ENCODE measurements at regions not wholly inside any gene's neighbourhood (a gene's known extent, or its start where the extent isn't known, plus 50 kb on each side); places are given as distances from the start of the nearest gene placed in this dataset.
A peak's percentile ranks its signal among the peaks of the same experiment; 100 is the strongest.

- H4K8ac ChIP-seq (ENCODE audit: low read depth, low read length): no peak overlapping the region
- H3K79me2 ChIP-seq (ENCODE audit: control insufficient read depth, insufficient read depth, low read length): no peaks in the 10 kb centered on the region
- H2BK15ac ChIP-seq (replicated peaks; ENCODE audit: low read depth): no peak overlapping the region
- H3K4me2 ChIP-seq (ENCODE audit: low read length): no peak overlapping the region
- peak; percentile 14 for DNase-seq
- no peak overlapping the region for H3K9ac ChIP-seq (ENCODE audit: low read length)
- H3K27ac ChIP-seq (ENCODE audit: low read depth, low read length): no peak overlapping the region
- H3K23ac ChIP-seq (ENCODE audit: low read length): no peak overlapping the region
- H3K18ac ChIP-seq (ENCODE audit: low read length): no peak overlapping the region
- H3K36me3 ChIP-seq (ENCODE audit: control insufficient read depth, insufficient read depth, low read length): no peaks in the 10 kb centered on the region
- H3K79me1 ChIP-seq (ENCODE audit: low read length): no peaks in the 10 kb centered on the region
- H4K5ac ChIP-seq (ENCODE audit: low read length): no peak overlapping the region
- H2BK120ac ChIP-seq (ENCODE audit: low read depth, low read length): no peak overlapping the region
- WGBS (ENCODE audit: extremely low coverage, insufficient coverage, low lambda C conversion rate): no CpG with 5 or more reads among the region's 1 CpG
- no peaks in the 10 kb centered on the region for H3K27me3 ChIP-seq (ENCODE audit: insufficient read depth, low read length, poor library complexity)
- no peak overlapping the region for H3K4ac ChIP-seq (ENCODE audit: low read depth, low read length)
- H3K4me3 ChIP-seq (ENCODE audit: low read length): no peak overlapping the region
- H3K56ac ChIP-seq (ENCODE audit: low read length): no peak overlapping the region
- no peak overlapping the region for H2AK5ac ChIP-seq (ENCODE audit: low read length)
- no peak overlapping the region for H2BK5ac ChIP-seq (ENCODE audit: low read length)
- H3K4me1 ChIP-seq (ENCODE audit: control insufficient read depth, low read depth, low read length): no peaks in the 10 kb centered on the region
Observed at GRCh38 chr5:19067741-19068140, 920.3 kb downstream of the CDH18 start.

- H4K5ac ChIP-seq (ENCODE audit: low read length): no peak overlapping the region
- H3K27ac ChIP-seq (ENCODE audit: low read depth, low read length): no peak overlapping the region
- H3K79me1 ChIP-seq (ENCODE audit: low read length): no peaks in the 10 kb centered on the region
- no peak for DNase-seq
- no peak overlapping the region for H3K23ac ChIP-seq (ENCODE audit: low read length)
- H3K18ac ChIP-seq (ENCODE audit: low read length): no peak overlapping the region
- no peak overlapping the region for H4K8ac ChIP-seq (ENCODE audit: low read depth, low read length)
- H3K4me1 ChIP-seq (ENCODE audit: control insufficient read depth, low read depth, low read length): no peaks in the 10 kb centered on the region
- H3K4ac ChIP-seq (ENCODE audit: low read depth, low read length): no peak overlapping the region
- no peak overlapping the region for H2BK120ac ChIP-seq (ENCODE audit: low read depth, low read length)
- no peak overlapping the region for H2BK15ac ChIP-seq (replicated peaks; ENCODE audit: low read depth)
- no peaks in the 10 kb centered on the region for H3K79me2 ChIP-seq (ENCODE audit: control insufficient read depth, insufficient read depth, low read length)
- no peak overlapping the region for H3K4me2 ChIP-seq (ENCODE audit: low read length)
- no peak overlapping the region for H2AK5ac ChIP-seq (ENCODE audit: low read length)
- no peak overlapping the region for H3K56ac ChIP-seq (ENCODE audit: low read length)
- H3K9ac ChIP-seq (ENCODE audit: low read length): no peak overlapping the region
- H3K36me3 ChIP-seq (ENCODE audit: control insufficient read depth, insufficient read depth, low read length): no peaks in the 10 kb centered on the region
- H2BK5ac ChIP-seq (ENCODE audit: low read length): no peak overlapping the region
- no peaks in the 10 kb centered on the region for H3K27me3 ChIP-seq (ENCODE audit: insufficient read depth, low read length, poor library complexity)
- no peak overlapping the region for H3K4me3 ChIP-seq (ENCODE audit: low read length)
Observed at GRCh38 chr5:19098434-19098833, 889.6 kb downstream of the CDH18 start.

GRCh38 chr5:19099195-19099594 lies 888.8 kb downstream of the CDH18 start:
- Histone ChIP-seq H3K79me2 (ENCODE audit: control insufficient read depth, insufficient read depth, low read length) (no peaks in the 10 kb centered on the region), H4K5ac (ENCODE audit: low read length) (no peak overlapping the region), H2BK15ac (replicated peaks; ENCODE audit: low read depth) (no peak overlapping the region), H3K4me1 (ENCODE audit: control insufficient read depth, low read depth, low read length) (no peaks in the 10 kb centered on the region), H3K36me3 (ENCODE audit: control insufficient read depth, insufficient read depth, low read length) (no peaks in the 10 kb centered on the region), H2BK120ac (ENCODE audit: low read depth, low read length) (no peak overlapping the region), H3K23ac (ENCODE audit: low read length) (no peak overlapping the region), H2AK5ac (ENCODE audit: low read length) (no peak overlapping the region), H3K4me3 (ENCODE audit: low read length) (no peak overlapping the region), H3K4ac (ENCODE audit: low read depth, low read length) (no peak overlapping the region), H3K27me3 (ENCODE audit: insufficient read depth, low read length, poor library complexity) (no peaks in the 10 kb centered on the region), H3K79me1 (ENCODE audit: low read length) (no peaks in the 10 kb centered on the region), H2BK5ac (ENCODE audit: low read length) (no peak overlapping the region), H4K8ac (ENCODE audit: low read depth, low read length) (no peak overlapping the region), H3K27ac (ENCODE audit: low read depth, low read length) (no peak overlapping the region), H3K4me2 (ENCODE audit: low read length) (no peak overlapping the region), H3K18ac (ENCODE audit: low read length) (no peak overlapping the region), H3K56ac (ENCODE audit: low read length) (no peak overlapping the region), H3K9ac (ENCODE audit: low read length) (no peak overlapping the region)
- DNase-seq: no peak
- WGBS (ENCODE audit: extremely low coverage, insufficient coverage, low lambda C conversion rate): no CpG with 5 or more reads among the region's 1 CpG

- Histone ChIP-seq H3K4me1 (ENCODE audit: control insufficient read depth, low read depth, low read length) (no peaks in the 10 kb centered on the region), H3K27me3 (ENCODE audit: insufficient read depth, low read length, poor library complexity) (no peaks in the 10 kb centered on the region), H3K56ac (ENCODE audit: low read length) (no peak overlapping the region), H3K36me3 (ENCODE audit: control insufficient read depth, insufficient read depth, low read length) (no peaks in the 10 kb centered on the region), H4K8ac (ENCODE audit: low read depth, low read length) (no peak overlapping the region), H3K27ac (ENCODE audit: low read depth, low read length) (no peak overlapping the region), H3K4me2 (ENCODE audit: low read length) (no peak overlapping the region), H3K9ac (ENCODE audit: low read length) (no peak overlapping the region), H3K4ac (ENCODE audit: low read depth, low read length) (no peak overlapping the region), H3K18ac (ENCODE audit: low read length) (no peak overlapping the region), H2AK5ac (ENCODE audit: low read length) (no peak overlapping the region), H3K79me2 (ENCODE audit: control insufficient read depth, insufficient read depth, low read length) (no peaks in the 10 kb centered on the region), H2BK120ac (ENCODE audit: low read depth, low read length) (no peak overlapping the region), H4K5ac (ENCODE audit: low read length) (no peak overlapping the region), H3K4me3 (ENCODE audit: low read length) (no peak overlapping the region), H3K79me1 (ENCODE audit: low read length) (no peaks in the 10 kb centered on the region), H2BK5ac (ENCODE audit: low read length) (no peak overlapping the region), H2BK15ac (replicated peaks; ENCODE audit: low read depth) (no peak overlapping the region), H3K23ac (ENCODE audit: low read length) (no peak overlapping the region)
- WGBS (ENCODE audit: extremely low coverage, insufficient coverage, low lambda C conversion rate): no CpG with 5 or more reads among the region's 1 CpG
- DNase-seq: no peak
Observed at GRCh38 chr5:19104948-19105347, 883.1 kb downstream of the CDH18 start.

DNA sequence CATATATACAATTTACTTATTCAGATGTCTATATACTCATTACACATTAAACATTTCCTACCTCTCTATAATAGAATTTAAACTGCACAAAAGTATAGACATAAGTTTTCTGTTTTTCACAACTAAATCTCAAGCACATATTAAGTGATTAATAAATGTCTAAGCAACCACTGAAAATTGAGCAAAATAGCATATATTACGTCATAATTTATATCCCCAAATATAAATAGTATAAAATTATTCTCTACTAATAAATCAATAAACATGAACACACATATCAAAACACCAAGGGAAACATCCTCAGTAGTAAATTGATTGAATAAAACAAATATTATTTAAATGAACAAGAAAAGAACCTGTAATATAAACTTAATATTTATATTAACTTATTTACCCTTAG lies 865.1 kb downstream of the CDH18 start:
- Histone ChIP-seq H3K23ac (ENCODE audit: low read length) (no peak overlapping the region), H3K79me2 (ENCODE audit: control insufficient read depth, insufficient read depth, low read length) (no peaks in the 10 kb centered on the region), H3K4me1 (ENCODE audit: control insufficient read depth, low read depth, low read length) (no peaks in the 10 kb centered on the region), H4K8ac (ENCODE audit: low read depth, low read length) (no peak overlapping the region), H3K27me3 (ENCODE audit: insufficient read depth, low read length, poor library complexity) (no peaks in the 10 kb centered on the region), H3K18ac (ENCODE audit: low read length) (no peak overlapping the region), H2AK5ac (ENCODE audit: low read length) (no peak overlapping the region), H3K79me1 (ENCODE audit: low read length) (no peaks in the 10 kb centered on the region), H3K27ac (ENCODE audit: low read depth, low read length) (no peak overlapping the region), H2BK15ac (replicated peaks; ENCODE audit: low read depth) (no peak overlapping the region), H3K56ac (ENCODE audit: low read length) (no peak overlapping the region), H3K9ac (ENCODE audit: low read length) (no peak overlapping the region), H2BK5ac (ENCODE audit: low read length) (no peak overlapping the region), H3K36me3 (ENCODE audit: control insufficient read depth, insufficient read depth, low read length) (no peaks in the 10 kb centered on the region), H2BK120ac (ENCODE audit: low read depth, low read length) (no peak overlapping the region), H3K4me2 (ENCODE audit: low read length) (no peak overlapping the region), H3K4ac (ENCODE audit: low read depth, low read length) (no peak overlapping the region), H4K5ac (ENCODE audit: low read length) (no peak overlapping the region), H3K4me3 (ENCODE audit: low read length) (no peak overlapping the region)
- no peak for DNase-seq
- WGBS (ENCODE audit: extremely low coverage, insufficient coverage, low lambda C conversion rate): 100% methylated on average over 1 of the region's 1 CpG

GRCh38 chr5:19125956-19126713 lies 861.9 kb downstream of the CDH18 start:
- H3K56ac ChIP-seq (ENCODE audit: low read length): no peak overlapping the region
- no peaks in the 10 kb centered on the region for H3K79me2 ChIP-seq (ENCODE audit: control insufficient read depth, insufficient read depth, low read length)
- no peaks in the 10 kb centered on the region for H3K36me3 ChIP-seq (ENCODE audit: control insufficient read depth, insufficient read depth, low read length)
- no peak overlapping the region for H3K9ac ChIP-seq (ENCODE audit: low read length)
- H4K5ac ChIP-seq (ENCODE audit: low read length): no peak overlapping the region
- H2BK15ac ChIP-seq (replicated peaks; ENCODE audit: low read depth): no peak overlapping the region
- no peak overlapping the region for H3K4me2 ChIP-seq (ENCODE audit: low read length)
- no peak overlapping the region for H2AK5ac ChIP-seq (ENCODE audit: low read length)
- no peak overlapping the region for H3K27ac ChIP-seq (ENCODE audit: low read depth, low read length)
- no peaks in the 10 kb centered on the region for H3K4me1 ChIP-seq (ENCODE audit: control insufficient read depth, low read depth, low read length)
- no peak overlapping the region for H2BK120ac ChIP-seq (ENCODE audit: low read depth, low read length)
- no CpG with 5 or more reads among the region's 5 CpGs for WGBS (ENCODE audit: extremely low coverage, insufficient coverage, low lambda C conversion rate)
- no peak overlapping the region for H4K8ac ChIP-seq (ENCODE audit: low read depth, low read length)
- H3K79me1 ChIP-seq (ENCODE audit: low read length): no peaks in the 10 kb centered on the region
- H3K4me3 ChIP-seq (ENCODE audit: low read length): no peak overlapping the region
- no peak overlapping the region for H3K23ac ChIP-seq (ENCODE audit: low read length)
- H3K18ac ChIP-seq (ENCODE audit: low read length): no peak overlapping the region
- no peak for DNase-seq
- no peak overlapping the region for H3K4ac ChIP-seq (ENCODE audit: low read depth, low read length)
- H3K27me3 ChIP-seq (ENCODE audit: insufficient read depth, low read length, poor library complexity): no peaks in the 10 kb centered on the region
- H2BK5ac ChIP-seq (ENCODE audit: low read length): no peak overlapping the region
